NCI-H748 treated with DMSO at 0.1 percent for 48 hours (cell line): ENCODE measurements at regions not wholly inside any gene's neighbourhood (a gene's known extent, or its start where the extent isn't known, plus 50 kb on each side); places are given as distances from the start of the nearest gene placed in this dataset.
A peak's percentile ranks its signal among the peaks of the same experiment; 100 is the strongest.

ENCODE experiments used
- DNase-seq: peaks from one replicate; lab custom pipeline; 2025; lab: John Stamatoyannopoulos, UW

- no peak for DNase-seq
These were observed 91.9 kb upstream of the IGSF21 start for GRCh38 chr1:18015719-18016118.

DNA sequence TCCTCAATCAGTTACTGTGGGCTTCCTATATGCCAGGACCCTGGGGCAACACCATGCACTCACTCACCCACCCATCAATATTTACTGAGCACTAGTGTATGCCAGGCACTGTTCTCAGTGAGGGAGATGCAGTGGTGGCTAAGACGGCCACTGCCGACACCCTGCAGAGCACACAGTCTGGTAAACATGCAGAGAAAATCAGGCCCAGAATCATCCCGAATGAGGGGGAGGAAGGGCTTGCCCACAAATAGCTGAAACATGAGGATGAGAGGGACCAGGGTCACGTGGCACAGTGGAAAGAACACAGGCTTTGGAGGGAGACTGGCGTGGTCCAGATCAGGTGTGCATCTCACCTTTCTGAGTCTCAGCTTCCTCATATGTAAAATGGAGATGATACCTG is 89.2 kb upstream of the IGSF21 start:
- no peak for DNase-seq

GRCh38 chr1:18020021-18020817 is 87.4 kb upstream of the IGSF21 start:
- no peak for DNase-seq

DNA sequence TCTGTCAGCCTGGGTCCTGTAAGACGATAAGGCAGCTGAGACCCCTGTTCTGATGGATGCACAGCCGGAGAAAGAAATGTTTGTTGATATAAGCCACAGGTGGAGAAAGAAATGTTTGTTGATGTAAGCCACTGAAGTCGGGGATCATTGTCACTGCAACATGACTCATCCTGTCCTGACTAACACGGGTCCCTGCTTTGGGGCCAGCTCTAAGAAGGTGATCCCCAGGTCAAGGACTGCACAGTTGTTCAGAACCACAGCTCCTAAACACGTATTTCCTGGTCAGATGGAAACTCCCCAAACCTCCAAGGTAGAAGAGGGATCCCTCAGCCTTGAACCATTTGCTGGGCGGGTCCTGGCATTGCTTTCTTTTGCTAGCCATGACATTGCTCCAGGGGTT is 86.4 kb upstream of the IGSF21 start:
- DNase-seq = no peak

DNA sequence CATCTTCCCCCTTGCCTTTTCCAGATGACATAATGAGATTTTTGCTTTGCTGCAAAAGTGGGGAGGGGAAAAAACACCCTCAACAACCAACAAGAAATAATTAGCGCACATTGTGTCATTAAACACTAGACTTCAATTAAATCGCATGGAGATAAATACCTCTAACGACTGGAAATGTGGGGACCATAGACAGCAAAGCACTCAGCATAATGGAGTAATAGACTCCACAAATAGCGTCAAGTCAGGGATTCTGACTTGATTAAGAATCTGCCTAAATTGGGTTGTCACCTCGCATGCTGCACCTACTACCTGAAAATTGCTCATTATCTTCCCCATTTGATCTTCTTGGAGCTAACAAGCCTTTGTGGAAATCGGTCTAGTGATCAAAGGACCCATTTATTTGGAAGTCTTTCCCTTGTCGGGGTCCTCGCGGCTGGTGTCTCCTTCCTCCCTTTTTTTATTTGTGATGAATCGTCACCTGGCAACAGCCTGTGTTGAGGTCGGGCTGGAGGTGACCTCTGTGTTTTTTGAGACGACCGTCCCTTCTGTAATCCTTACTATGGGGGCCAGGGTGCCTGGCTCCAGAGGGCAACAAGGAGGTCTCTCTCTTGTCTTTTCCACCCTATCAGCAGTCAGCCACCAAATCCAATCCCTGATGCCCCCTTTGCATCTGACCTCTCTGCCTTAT is 75.3 kb upstream of the IGSF21 start:
- DNase-seq = no peak

DNA sequence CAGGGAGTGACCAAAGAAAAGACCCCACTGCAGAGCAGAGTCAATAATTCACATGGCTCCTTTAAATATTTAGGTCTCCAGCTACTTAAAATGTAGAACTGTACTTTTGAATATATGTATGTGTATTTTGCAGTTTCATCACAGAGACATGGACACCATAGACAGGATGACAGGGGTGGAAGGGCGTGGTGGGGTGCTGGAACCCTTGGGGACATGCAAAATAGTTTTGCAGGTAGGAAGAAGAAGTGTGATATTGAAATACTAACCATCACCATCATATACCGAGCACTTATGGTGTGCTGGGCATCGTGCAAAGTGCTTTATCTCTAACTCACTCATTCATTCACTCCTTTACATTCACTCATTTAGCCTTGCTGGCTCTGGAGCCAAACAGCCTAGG is 72.5 kb upstream of the IGSF21 start:
- DNase-seq = no peak

GRCh38 chr1:18037651-18038050 is 69.9 kb upstream of the IGSF21 start:
- peak; percentile 5 for DNase-seq

- DNase-seq = no peak
These were observed 69.5 kb upstream of the IGSF21 start for GRCh38 chr1:18038051-18038450.

- DNase-seq = no peak
These were observed 68.5 kb upstream of the IGSF21 start for GRCh38 chr1:18039102-18039501.

GRCh38 chr1:18041102-18041501 is 66.5 kb upstream of the IGSF21 start:
- DNase-seq = no peak

GRCh38 chr1:18041685-18042355 is 65.8 kb upstream of the IGSF21 start:
- no peak for DNase-seq

- no peak for DNase-seq
These were observed 63.7 kb upstream of the IGSF21 start for GRCh38 chr1:18043871-18044270.

DNA sequence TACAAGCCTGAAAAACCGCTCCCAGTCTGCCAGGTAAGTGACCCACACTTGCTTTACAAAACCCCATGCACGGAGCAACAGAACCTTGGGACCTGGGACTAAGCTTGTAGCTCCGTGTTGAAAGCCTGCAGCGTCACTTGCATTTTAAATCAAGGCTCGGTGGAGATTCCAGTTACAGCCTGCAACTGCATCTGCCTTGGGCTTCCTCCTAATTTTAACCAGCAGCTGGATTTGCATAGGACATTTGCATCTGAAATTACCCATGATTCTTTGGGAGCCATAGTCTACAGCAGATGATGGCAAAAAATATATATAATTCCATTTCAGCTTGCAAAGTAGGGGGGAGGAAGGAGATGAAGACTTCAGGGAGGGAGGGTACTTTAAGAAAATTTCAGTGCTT is 62.4 kb upstream of the IGSF21 start:
- DNase-seq = no peak

DNA sequence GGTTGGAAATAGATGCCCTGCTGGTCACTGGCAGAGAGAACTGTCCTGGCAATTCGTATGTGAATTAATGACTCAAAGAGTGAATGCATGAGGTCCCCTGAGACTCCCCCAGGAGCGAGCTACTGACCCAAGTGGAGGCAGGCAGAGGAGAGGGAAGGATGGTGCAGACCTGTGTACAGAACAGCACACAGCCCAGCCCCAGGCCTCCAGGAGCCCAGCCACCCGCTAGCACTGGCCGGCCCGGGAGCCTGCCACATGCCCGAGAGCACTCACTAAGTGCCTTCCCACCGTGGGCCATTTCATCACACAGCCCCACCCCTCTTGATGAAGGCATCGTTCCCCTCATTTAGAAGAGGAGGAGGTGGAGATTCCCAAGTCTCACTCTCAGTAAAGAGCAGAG is 62.0 kb upstream of the IGSF21 start:
- DNase-seq = no peak

- no peak for DNase-seq
These were observed 60.5 kb upstream of the IGSF21 start for GRCh38 chr1:18047122-18047521.

GRCh38 chr1:18049228-18049627 is 58.4 kb upstream of the IGSF21 start:
- no peak for DNase-seq

DNA sequence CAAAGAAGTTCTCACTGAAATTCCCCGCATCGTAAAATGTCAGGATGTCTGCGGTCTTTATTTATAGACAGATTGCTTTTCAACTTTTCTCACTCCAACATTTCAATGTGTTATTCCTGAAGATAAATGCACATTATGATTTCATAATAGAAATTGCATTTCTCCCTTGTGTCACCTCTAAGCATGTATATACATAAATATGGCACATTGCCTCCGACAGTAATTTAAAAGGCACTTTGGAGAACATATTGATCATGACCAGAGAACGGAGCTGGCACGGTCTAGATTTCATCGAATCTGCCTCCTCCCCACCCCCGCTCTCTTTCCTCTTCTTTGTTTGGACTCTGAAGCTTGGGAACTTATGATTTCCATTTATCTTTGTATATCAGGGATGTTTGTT is 54.9 kb upstream of the IGSF21 start:
- DNase-seq = no peak

DNA sequence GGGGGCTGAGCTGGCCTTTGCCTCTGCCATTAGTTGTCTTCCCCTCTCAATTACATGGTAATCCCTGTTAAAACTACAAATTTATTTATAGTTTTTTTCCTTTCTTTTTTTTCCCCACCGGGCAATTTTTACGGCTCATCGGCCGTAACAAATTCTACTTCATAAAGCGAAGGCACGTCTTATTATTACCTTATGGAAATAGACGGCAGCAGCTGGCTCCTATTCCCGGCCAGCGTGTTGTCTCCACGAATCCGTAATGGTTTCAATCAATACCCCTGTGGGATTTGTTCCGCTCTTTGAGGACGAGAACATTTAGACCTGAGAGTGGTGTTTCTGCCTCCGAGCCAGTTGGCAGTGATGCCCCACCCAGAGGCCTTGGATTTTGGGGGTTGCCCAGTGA is 52.4 kb upstream of the IGSF21 start:
- no peak for DNase-seq

- DNase-seq = no peak
These were observed 51.1 kb upstream of the IGSF21 start for GRCh38 chr1:18056545-18056944.

GRCh38 chr1:18057623-18058022 is 50.0 kb upstream of the IGSF21 start:
- no peak for DNase-seq
